Osteoblast (primary cell): ENCODE measurements at regions not wholly inside any gene's neighbourhood (a gene's known extent, or its start where the extent isn't known, plus 50 kb on each side); places are given as distances from the start of the nearest gene placed in this dataset.

Experiments
- DNase-seq: peaks from one replicate; pipeline ENCODE4 v3.0.0; 2011; ENCODE audit warnings: low spot score, mixed read lengths; ENCODE audit not compliant: insufficient read length; ENCODE audit errors: missing footprints
- H2AFZ ChIP-seq: 2 replicates; pipeline ENCODE4 v1.6.0; 2011; ENCODE audit warnings: mild to moderate bottlenecking, low read length
- H3K27ac ChIP-seq: 2 replicates; pipeline ENCODE4 v1.5.1; 2011; ENCODE audit warnings: mild to moderate bottlenecking, low read depth, low read length, moderate library complexity
- H3K27me3 ChIP-seq: 2 replicates; pipeline ENCODE4 v1.6.0; 2012; ENCODE audit warnings: mild to moderate bottlenecking, control low read depth, inconsistent platforms, low read length, moderate library complexity; ENCODE audit not compliant: insufficient read depth
- H3K36me3 ChIP-seq: 2 replicates; pipeline ENCODE4 v1.5.1; 2011; ENCODE audit warnings: mild to moderate bottlenecking, low read length, control low read depth, moderate library complexity; ENCODE audit not compliant: insufficient read depth
- H3K4me1 ChIP-seq: 2 replicates; pipeline ENCODE4 v1.5.1; 2011; ENCODE audit warnings: mild to moderate bottlenecking, low read length, control low read depth, moderate library complexity; ENCODE audit not compliant: insufficient read depth
- H3K4me2 ChIP-seq: 2 replicates; pipeline ENCODE4 v1.6.0; 2011; ENCODE audit warnings: mild to moderate bottlenecking, low read length; ENCODE audit not compliant: insufficient read depth
- H3K4me3 ChIP-seq: fragments of 200-600 bp; sonication (generic); 3 replicates; pipeline ENCODE4 v1.5.1; 2012; ENCODE audit warnings: mild to moderate bottlenecking, low read length, inconsistent platforms; ENCODE audit not compliant: insufficient read depth
- H3K79me2 ChIP-seq: 2 replicates; pipeline ENCODE4 v1.6.0; 2012; ENCODE audit warnings: mild to moderate bottlenecking, low read length, control low read depth, inconsistent platforms; ENCODE audit not compliant: insufficient read depth
- H3K9me3 ChIP-seq: 2 replicates; pipeline ENCODE4 v1.5.1; 2011; ENCODE audit warnings: low read depth, low read length, control low read depth
- H4K20me1 ChIP-seq: 2 replicates; pipeline ENCODE4 v1.6.0; 2012; ENCODE audit warnings: mild to moderate bottlenecking, low read length, control low read depth; ENCODE audit not compliant: insufficient read depth
- TF ChIP-seq, protein P1 (sequence below): IDR thresholded peaks from 2 replicates; pipeline ENCODE4 v1.5.1; 2011; ENCODE audit warnings: mild to moderate bottlenecking, low read depth, low read length, moderate library complexity; ENCODE audit errors: extremely low read depth

DNA sequence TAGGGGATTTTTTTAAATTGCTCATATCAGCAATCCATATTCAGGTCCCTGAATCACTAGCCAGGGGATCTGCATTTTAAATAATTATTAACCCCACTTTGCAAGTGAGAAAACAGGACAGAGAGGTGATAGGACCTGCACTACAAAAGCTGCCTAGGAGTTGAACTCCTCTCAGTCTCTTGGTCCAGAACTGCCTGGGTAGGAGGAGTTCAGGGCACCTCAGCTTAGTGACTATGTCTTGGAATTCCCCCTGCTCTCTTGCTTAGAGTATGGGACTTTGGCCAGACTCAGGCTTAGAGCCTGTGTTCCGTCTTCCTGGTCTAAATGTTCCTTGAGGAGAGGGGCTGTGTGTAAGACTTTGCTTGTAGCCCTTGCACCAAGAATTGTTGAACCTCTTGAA, 68.2 kb upstream of the WSCD2 start:
- Histone ChIP-seq H2AFZ (no peak overlapping the region), H3K9me3 (no peaks in the 10 kb centered on the region), H3K4me2 (no peak overlapping the region), H3K79me2 (no peaks in the 10 kb centered on the region), H3K27me3 (no peaks in the 10 kb centered on the region), H3K4me3 (no peak overlapping the region), H3K27ac (no peak overlapping the region), H3K4me1 (no peaks in the 10 kb centered on the region), H4K20me1 (no peaks in the 10 kb centered on the region), H3K36me3 (no peaks in the 10 kb centered on the region)
- TF ChIP-seq, protein P1, sequence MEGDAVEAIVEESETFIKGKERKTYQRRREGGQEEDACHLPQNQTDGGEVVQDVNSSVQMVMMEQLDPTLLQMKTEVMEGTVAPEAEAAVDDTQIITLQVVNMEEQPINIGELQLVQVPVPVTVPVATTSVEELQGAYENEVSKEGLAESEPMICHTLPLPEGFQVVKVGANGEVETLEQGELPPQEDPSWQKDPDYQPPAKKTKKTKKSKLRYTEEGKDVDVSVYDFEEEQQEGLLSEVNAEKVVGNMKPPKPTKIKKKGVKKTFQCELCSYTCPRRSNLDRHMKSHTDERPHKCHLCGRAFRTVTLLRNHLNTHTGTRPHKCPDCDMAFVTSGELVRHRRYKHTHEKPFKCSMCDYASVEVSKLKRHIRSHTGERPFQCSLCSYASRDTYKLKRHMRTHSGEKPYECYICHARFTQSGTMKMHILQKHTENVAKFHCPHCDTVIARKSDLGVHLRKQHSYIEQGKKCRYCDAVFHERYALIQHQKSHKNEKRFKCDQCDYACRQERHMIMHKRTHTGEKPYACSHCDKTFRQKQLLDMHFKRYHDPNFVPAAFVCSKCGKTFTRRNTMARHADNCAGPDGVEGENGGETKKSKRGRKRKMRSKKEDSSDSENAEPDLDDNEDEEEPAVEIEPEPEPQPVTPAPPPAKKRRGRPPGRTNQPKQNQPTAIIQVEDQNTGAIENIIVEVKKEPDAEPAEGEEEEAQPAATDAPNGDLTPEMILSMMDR: no peak
- no peak for DNase-seq

DNA sequence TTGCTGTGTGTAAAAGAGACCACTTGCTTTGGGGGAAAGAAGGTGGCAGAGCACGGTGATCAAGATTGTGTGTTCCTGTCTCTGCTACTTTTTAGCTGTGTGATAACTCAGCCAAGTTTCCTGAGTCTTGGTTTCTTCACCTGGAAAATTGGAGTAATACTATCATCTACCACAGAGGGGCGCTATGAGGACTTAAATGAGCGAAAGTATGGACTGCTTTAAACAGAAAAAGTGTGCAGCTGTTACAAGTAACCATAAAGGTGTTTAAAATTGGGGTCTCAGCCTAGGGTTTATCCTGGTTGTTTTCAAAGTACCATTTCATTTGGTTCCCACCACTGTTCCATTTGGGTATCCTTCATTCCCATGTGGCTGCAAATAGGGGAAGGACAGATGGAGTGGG, 65.9 kb upstream of the WSCD2 start:
- H3K9me3 ChIP-seq: no peaks in the 10 kb centered on the region
- H2AFZ ChIP-seq: no peak overlapping the region
- no peaks in the 10 kb centered on the region for H3K27me3 ChIP-seq
- H3K27ac ChIP-seq: no peak overlapping the region
- no peaks in the 10 kb centered on the region for H3K4me1 ChIP-seq
- no peak overlapping the region for H3K4me2 ChIP-seq
- H3K79me2 ChIP-seq: no peaks in the 10 kb centered on the region
- H3K36me3 ChIP-seq: no peaks in the 10 kb centered on the region
- no peaks in the 10 kb centered on the region for H4K20me1 ChIP-seq
- H3K4me3 ChIP-seq: no peak overlapping the region
- DNase-seq: no peak
- TF ChIP-seq, protein P1: peak; percentile 46

DNA sequence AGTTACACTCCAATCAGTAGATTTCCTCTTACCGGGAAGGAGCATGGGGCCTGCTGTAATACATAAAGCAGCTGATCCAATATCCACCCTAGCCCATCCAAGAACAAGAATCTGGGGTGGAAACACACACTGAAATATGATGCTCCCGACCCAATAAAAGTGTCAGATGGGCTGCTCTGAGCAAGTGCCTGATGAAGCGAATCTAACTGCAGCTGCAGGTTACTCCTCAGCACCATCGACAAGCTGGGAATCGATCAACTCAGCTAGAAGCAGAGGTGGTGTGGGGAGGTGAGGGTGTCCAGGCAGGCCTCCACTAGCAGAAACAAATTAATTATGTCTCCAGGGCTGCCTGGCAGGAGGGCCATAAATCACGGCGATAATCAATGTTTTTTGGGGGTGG, 64.0 kb upstream of the WSCD2 start:
- H3K4me2 ChIP-seq: no peak overlapping the region
- no peak overlapping the region for H3K27ac ChIP-seq
- no peak overlapping the region for H2AFZ ChIP-seq
- TF ChIP-seq, protein P1: no peak
- H3K79me2 ChIP-seq: no peaks in the 10 kb centered on the region
- H3K4me1 ChIP-seq: no peaks in the 10 kb centered on the region
- H3K4me3 ChIP-seq: no peak overlapping the region
- no peaks in the 10 kb centered on the region for H3K27me3 ChIP-seq
- no peak for DNase-seq
- no peaks in the 10 kb centered on the region for H4K20me1 ChIP-seq
- H3K9me3 ChIP-seq: no peaks in the 10 kb centered on the region
- no peaks in the 10 kb centered on the region for H3K36me3 ChIP-seq

DNA sequence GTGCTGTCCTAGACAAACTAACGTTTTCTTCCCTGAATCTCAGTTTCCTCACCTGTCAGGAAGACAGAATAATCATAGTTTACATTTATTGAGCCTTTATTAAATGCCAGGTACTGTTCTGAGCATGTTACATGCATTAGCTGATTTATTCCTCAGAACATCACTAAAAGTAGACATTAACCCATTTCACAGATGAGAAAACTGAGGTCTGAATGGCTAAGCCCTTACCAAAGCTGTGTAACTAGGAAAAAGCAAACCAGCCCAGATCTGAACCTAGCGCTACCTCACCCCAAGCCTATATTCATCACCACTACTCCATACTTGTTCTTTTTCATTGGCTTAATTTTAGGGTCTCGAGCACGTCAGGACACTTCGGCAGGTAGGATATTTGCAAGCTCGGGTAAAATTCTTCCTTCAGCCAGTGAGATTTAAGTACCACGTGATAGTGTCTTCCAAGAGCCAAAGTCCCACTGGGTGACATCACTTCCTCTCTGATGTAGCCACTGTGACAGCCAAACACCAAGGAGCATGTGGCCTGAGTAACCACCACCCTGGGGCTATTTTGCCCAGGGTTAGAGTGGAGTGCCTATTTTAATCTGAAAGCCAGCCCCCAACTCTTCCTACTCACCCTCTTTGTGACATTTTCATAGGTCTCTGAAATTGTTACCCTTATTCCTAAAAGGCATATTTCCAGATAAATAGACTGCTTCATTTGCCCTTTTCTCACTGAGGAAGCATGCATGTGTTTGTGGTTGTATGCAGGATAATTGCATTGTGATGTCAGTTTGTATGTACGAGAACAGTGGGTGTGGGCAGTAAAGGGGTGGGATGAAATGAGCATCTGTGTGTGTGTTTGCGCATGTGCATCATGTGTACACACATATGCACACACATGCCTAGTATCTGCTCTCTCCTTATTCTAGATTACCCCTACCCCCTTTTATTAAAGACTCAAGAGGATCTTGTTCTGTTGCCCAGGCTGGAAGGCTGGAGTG, 62.2 kb upstream of the WSCD2 start:
- Histone ChIP-seq H3K27ac (no peak overlapping the region), H3K27me3 (no peaks in the 10 kb centered on the region), H3K4me1 (no peaks in the 10 kb centered on the region), H2AFZ (no peak overlapping the region), H3K4me2 (no peak overlapping the region), H3K79me2 (no peaks in the 10 kb centered on the region), H4K20me1 (no peaks in the 10 kb centered on the region), H3K36me3 (no peaks in the 10 kb centered on the region), H3K4me3 (no peak overlapping the region), H3K9me3 (no peaks in the 10 kb centered on the region)
- no peak for DNase-seq
- TF ChIP-seq, protein P1: no peak
